ENCODE measurements at regions not wholly inside any gene's neighbourhood (a gene's known extent, or its start where the extent isn't known, plus 50 kb on each side); places are given as distances from the start of the nearest gene placed in this dataset.

DNA sequence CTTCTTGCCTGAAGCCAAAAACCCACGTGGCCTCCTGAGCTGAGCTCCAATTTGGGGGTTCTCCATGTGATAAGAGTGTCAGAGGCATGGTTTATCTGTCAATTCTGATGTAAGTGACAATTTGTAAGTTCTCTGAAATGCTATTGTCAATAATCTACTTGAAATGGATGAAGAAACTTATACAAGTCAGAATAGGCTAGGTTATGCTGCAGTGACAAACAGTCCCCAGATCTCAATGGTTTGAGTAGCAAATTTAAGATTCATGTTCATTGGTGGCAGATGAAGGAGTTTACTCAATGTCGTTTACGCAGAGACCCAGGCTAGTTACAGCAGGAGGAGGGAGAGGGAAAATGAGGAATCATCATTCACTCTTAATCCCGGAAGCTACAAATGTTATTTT lies 352.4 kb downstream of the KIF16B start:
- no peak for FAIRE-seq

DNA sequence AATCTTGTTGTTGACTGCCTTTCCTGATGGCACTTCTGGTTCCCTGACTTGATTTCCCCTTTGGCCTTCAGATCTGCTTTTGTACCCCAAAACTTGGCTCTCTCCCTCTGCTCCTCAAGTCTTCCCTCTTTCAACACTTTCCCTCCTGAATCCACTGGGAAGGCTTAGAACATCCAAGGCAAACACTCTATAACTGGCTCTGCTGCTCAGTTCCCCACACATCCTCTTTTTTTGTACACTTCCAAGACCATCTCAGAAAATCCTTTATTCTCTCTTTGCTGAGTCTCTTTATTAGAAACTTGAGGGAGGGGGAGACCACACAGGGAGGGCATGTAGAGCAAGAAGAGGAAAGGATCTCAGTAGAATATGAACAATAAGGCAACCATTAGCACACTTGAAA lies 354.1 kb downstream of the KIF16B start:
- DNase-seq (ENCODE audit: low spot score) (no peak), FAIRE-seq (no peak)

More for the DNA sequence above, 352.4 kb downstream of the KIF16B start:
- DNase-seq (ENCODE audit: low spot score), result no peak

DNA sequence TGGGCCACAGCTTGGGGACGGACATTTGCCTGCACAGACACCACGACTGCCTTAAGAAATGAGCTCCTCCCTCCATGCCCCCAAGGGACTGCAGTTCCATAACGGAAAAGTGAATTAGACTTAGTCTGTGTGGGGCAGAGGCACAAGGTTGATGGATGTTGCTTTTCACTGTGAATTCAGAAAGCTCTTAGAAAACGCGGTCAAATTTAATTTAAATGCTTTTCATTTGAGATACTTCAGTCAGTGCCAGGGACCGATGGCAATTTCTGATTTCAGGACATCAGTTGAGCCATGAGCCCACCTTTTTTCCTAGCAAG lies 356.4 kb downstream of the KIF16B start:
- FAIRE-seq (no peak), DNase-seq (ENCODE audit: low spot score) (no peak)

DNA sequence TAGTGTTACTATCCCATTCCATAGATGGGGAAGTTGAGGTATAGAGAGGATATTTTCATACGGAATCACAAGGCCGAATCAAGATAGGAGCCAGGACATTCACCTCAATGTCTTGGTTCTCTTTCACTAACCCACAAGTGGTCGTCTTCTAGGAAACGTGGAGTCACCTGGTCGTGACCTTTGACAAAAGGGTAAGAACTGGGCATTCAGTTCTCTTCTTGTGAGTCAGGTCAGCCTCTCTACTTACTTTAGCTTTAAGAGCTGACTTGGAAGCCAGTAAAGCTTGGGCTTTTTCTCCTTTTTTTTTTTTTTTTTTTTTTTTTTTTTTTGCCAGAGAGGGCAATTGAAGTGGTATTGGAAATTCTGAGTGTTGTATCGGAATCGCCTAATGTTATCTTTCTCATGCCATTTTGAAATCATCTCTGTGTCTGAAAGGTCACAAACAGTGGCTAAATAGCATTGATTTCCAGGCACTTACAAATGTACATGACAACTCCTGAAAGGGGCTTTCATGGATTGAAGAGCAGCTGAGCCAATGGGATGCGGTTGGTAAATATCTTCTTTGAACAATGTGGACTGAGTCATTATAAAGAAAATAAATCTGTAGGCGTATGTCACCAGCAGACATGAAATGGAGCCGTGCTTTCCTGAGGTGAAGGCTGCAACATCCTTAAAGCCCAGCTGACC lies 356.9 kb downstream of the KIF16B start:
- DNase-seq (ENCODE audit: low spot score) (no peak), FAIRE-seq (no peak)

DNA sequence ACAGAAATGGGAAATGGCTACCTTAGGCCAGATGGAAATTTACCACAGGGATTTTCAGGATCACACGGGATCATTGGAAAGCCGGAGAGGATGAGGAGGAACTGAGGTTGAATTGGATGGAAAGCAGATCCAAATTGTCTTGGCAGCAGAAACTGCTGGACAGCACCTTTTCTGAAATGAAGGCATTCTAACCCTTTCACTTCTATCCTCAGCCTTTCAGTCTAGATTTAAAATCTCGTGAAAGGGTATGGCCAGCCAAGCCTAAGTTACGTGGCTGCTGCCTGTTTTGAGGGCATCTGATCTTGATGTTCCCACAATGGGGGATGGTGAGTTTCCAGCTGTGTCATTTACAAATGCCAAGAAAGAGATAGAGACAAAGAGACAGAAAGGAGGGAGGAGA lies 358.2 kb downstream of the KIF16B start:
- DNase-seq (ENCODE audit: low spot score) (no peak), FAIRE-seq (no peak)

DNA sequence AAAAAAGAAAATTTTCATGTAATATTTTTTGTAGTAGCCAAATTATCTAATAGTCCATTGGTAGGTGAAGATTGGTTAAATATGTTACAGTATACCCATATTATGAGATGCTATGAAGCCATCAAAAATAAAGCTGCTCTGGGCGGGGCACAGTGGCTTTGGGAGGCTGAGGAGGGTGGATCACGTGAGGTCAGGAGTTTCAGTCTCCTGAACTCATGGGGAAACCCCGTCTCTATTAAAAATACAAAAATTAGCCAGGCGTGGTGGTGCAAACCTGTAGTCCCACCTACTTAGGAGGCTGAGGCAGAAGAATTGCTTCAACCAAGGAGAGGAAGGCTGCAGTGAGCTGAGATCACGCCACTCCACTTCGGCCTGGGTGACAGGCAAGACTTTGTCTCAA lies 360.5 kb downstream of the KIF16B start:
- DNase-seq (ENCODE audit: low spot score), result no peak
- FAIRE-seq, result no peak

DNA sequence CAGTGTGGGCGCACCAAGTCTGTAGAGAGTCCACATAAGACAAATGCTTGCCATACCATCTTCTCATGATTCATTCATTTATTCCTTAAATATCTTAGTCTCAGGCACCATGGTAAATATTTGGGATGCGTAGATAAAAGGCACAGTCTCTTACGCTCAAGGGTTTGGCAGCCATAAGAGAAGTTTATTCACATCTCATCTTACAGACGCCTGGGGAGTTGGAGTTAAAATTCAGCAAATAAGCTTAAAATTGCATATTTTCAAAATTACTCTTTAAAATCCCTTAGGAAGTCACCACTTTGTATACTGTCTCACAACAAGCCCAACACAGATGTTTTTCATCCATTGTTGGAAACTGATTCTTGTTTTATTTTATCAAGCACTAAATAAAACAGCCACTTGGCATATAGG lies 363.3 kb downstream of the KIF16B start:
- no peak for DNase-seq (ENCODE audit: low spot score)
- FAIRE-seq, result no peak

DNA sequence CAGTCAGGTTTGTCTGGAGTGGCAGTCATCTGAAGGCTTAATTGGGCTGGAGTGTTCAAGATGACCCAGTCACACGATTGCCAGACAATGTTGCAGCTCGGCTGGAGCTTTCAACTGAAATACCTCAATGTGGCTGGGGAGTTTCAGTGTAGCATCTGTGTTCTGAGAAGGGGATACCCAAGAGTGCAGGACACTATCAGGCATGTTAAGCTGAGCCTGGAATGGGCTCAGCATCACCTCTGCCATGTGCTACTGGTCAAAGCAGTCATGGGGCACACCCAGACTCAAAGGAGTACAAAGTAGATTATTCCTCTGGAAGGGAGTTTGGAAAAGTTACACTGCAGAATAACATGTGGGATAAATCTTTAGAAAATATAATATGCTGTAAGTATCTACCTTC lies 363.9 kb downstream of the KIF16B start:
- FAIRE-seq, result no peak
- no peak for DNase-seq (ENCODE audit: low spot score)

DNA sequence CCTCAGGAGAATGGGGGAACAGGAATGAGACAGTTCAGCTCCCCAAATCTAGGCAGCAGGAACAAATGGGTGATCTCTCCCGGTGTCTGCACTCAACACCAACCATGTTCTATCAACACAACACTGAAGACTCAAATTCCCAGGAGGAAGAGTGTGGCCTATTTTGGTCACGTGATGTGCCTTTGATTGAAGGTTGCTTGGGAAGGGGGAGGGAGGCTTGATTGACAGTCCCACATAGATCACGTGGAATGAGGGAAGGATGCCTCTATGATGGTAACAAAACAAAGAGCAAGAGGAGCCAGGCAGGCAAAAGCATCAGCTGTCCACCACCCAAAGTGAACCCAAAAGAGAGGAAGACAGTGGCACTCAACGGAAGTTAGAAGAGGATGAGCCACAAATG lies 364.8 kb downstream of the KIF16B start:
- no peak for DNase-seq (ENCODE audit: low spot score)
- FAIRE-seq, result no peak

DNA sequence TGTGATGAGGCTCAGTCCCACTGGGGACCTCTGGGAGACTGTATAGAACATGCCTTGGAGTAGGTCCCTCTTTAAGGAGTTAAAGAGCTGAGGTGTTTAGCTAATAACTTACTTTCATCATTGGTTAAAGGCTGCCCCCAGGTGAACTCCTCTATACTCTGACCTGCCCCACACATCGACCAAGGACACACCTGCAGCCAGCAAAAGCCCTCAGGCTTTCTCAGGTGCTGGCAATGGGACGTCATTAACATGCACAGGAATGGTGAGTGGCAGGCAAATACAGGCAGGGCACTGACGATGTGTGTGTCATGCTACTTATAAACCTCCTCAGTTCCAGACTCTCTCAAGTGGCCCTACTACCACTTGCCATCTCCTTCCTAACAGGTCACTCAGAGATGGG lies 366.4 kb downstream of the KIF16B start:
- DNase-seq (ENCODE audit: low spot score) (no peak), FAIRE-seq (no peak)

DNA sequence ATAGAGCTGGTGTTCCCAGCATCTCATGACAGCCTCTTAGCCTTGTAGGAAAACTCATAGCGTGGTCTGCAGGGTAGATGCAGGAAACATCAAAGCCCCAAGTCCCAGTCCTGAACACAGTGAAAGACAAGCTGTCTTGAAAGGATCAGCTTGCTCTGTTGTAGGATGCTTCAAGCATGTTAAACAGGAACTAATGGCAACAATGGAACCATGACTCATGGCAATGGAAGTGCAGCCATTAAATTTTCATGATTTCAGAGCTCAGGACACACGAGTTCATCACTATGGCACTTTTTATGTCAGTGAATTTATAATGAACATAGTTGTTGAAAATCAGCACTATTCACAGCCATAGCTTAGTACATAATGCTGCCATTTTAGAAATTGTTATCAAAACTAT lies 367.7 kb downstream of the KIF16B start:
- DNase-seq (ENCODE audit: low spot score) (peak; percentile 13), FAIRE-seq (no peak)

DNA sequence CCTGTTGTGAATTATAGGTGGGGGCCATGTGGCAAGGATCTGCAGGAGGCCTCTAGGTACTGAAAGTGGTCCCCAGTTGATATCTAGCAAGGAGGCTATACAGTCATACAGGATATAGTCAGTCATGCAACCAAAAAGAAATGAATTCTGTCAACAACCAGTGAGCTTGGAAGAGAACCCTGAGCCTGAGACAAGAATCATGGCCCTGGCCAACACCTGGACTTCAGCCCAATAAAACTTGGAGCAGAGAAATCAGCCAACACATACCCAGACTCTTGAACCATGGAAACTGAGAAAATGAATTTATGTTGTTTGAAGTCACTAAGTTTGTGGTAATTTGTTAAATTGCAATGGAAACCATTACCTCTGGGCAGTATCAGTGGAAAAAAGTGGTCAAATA lies 370.2 kb downstream of the KIF16B start:
- DNase-seq (ENCODE audit: low spot score) (no peak), FAIRE-seq (no peak)

DNA sequence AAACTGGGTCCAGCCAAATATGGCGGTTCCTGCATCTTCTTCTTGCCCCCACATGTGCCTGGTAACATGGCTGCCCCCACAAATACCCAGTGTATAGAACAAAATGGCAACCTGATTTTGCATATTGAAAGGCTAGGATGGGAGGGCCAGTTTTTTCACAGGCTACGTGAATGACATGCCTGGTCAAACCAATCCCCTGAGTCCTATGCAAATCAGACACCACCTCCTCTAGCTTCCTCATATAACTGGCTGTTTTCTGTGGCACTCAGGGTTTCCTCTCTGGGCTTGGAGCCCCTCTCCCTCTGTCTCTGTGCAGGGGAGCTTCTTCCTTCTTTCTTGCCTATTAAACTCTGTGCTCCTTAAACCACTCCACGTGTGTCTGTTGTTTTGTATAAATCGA lies 372.1 kb downstream of the KIF16B start:
- FAIRE-seq (no peak), DNase-seq (ENCODE audit: low spot score) (no peak)

DNA sequence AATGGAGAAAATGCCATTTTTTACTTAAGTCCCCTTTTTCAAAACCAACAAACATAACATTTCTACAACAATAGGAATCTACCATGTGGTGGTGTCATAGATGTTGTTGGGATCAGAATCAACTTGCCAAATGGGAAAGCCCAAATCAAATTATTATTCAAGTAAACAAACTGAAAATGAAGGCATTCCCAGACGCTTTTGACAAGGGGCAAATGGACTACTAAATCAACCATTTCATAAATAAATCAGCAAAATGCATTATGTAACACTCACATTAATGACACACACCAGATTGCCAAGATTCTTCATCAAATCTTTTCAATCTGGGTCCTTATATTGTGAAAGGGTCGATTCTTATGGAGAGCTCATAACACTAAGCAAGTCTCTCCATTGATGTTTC lies 375.6 kb downstream of the KIF16B start:
- DNase-seq (ENCODE audit: low spot score) (no peak), FAIRE-seq (no peak)

DNA sequence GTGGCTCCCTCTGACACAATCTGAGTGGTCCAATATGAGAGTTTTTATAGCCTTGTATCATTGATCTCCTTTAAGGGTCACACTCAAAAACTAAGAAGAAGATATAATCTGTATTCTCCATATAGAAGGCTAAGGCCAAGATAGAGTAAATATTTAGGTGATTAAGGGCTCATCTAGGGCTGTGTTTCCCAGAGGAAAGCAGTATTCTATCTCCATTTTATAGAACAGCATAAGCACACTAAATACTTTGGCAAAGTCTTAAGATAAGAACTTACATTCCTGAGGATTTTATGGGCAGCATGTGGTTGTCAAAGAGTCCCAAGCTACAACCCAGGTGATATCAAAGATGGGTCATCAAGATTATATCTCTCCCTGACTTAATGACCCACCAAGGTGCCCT lies 377.6 kb downstream of the KIF16B start:
- FAIRE-seq (no peak), DNase-seq (ENCODE audit: low spot score) (no peak)

DNA sequence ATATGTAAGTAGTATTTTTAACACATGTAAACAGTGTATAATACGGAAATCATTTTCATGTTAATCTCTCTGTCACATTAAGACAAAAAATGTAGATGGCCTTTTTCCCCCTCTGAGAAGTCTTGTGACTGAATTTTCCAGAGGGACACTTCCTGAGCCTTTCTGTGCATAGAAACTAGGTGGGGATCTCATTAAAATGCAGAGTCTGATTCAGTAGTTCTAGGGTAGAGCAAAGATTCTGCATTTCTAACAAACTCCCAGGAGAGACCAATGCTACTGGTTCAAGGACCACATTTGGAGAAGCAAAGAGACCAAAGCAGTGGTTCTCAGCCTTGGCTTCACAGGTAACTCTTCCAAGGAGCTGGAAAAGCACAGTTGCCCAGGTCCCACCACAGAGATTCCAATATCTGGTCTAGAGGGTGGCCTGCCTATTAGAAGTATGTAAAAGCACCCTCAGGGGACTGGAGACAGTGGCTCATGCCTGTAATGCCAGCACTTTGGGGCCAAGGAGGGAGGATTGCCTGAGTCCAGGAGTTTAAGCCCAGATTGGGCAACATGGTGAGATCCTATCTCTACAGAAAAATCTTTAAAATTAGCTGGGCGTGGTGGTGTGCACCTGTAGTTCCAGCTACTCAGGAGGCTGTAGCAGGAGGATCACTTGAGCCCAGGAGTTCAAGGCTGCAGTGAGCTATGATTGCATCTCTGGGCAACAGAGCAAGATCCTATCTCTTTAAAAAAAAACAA lies 378.5 kb downstream of the KIF16B start:
- DNase-seq (ENCODE audit: low spot score) (no peak), FAIRE-seq (no peak)

DNA sequence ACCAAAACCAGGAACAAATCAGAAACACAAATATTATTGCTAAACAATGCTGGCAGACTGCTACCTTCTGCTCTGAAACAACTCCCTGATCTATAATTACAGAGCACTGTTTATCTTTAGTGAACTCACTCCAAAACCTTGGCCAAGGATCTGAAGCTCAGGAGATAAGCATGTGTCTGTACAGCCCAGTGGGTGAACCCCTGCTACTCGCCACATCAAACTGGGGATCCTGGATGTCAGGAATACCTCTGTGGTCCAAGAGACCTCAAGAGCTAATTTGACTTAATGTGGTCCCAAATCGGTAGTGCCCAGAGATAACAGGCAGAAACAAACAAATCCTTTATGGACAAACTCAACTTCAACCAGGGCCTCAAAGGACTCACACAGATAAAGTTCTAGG lies 381.8 kb downstream of the KIF16B start:
- DNase-seq (ENCODE audit: low spot score) (no peak), FAIRE-seq (no peak)

DNA sequence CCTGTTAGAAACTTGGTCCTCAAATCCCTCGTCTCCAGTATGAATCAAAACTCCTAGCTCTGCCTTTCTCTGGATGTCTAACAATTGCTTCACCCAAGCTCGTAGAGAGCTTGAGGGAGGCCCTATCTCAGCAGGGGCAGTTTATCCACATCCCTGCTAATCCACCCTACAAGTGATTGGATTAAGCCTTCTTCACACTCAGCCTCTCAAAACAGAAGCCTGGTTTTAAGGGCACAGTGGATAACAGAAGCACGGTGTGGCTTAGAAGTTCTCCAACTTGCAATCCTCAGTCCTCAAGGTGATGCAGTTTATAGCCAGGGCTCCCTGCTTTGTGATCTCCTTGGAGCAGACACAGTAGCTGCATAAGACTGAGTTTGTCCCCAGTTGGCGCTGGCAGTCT lies 383.9 kb downstream of the KIF16B start:
- FAIRE-seq (no peak), DNase-seq (ENCODE audit: low spot score) (no peak)

DNA sequence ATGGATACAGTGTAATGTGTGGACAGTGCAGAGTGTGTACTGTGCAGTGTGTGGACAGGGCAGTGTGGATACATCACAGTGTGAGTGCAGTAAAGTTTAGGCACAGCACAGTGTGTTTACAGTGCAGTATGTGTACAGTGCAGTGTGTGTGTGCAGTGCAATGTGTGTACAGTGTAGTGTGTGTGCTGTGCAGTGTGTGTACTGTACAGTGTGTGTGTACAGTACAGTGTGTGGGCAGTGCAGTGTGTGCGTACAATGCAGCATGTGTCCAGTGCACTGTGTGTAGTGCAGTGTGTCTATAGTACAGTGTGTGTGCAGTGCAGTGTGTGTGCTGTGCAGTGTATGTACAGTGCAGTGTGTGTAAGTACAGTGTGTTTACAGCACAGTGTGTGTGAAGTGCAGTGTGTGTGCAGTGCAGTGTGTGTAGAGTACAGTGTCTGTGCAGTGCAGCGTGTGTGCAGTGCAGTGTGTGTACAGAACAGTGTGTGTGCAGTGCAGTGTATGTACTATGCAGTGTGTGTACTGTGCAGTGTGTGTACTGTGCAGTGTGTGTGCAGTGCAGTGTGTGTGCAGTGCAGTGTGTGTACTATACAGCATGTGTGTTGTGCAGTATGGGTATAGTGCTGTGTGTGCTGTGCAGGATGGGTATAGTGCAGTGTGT lies 385.2 kb downstream of the KIF16B start:
- peak; percentile 98 for FAIRE-seq

DNA sequence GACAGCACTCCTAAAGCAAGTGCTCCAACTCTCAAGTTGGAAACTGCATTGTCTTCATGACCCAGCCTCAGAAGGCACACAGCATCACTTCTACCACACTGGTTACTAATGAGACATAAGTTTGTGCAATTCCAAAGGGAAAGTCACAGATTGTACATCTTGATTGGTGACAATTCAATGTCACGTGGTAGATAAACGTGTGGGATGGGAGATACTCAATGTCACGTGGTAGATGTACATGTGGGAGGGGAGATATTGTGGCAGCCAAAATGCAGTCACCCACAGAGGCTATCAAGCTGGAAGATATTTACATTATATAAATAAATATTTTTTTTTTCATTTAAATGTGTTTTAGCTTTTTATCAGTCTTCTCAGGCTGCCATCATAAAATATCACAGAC lies 393.3 kb downstream of the KIF16B start:
- DNase-seq (ENCODE audit: low spot score) (no peak), FAIRE-seq (no peak)

More for the DNA sequence above, 385.2 kb downstream of the KIF16B start:
- DNase-seq (ENCODE audit: low spot score), result no peak

DNA sequence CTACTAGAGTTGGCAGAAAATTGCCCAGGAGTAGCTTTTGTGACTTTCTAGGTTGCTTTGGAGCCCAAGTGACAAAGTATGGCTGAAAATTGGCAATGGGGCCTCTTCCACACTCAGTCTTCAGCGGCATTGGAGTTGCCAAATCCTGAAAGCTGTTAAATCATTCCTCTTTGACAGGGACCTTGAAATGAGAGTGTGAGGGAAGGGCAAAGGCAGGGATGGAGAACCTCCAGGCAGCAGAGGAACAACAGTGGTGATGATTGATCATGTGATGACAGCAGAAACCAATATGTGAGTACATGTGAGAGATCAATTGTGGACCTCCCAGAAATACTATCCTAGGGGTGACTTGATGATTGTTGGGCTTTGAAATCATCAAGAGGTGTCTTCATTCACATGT lies 393.9 kb downstream of the KIF16B start:
- FAIRE-seq (no peak), DNase-seq (ENCODE audit: low spot score) (no peak)

DNA sequence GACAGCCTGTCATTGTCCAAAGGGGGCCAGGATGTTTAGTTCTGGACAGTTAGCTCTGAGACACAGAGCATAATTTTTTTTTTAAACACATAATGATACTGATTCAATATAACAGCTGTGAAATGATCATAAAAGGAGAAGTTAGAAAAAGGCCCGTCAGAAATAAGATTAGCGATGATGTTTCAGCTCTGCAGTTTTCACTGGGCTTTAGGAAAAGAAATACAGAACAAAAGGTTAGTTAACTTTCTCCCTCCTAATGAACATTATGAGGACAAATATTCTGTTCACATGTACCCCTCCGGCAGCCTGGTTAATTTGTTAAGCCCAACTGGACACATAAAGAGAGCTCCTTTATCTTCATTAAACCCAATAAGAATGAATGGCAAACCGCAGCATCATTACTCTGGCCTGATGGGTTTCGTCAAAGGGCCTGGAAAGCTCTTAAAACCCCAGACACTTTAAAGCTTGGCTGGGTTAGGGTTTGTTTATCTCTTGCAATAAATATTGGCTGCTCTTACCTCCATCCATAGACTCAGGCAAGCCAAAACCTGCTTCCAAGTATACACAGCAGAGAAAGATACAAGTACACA lies 394.6 kb downstream of the KIF16B start:
- FAIRE-seq (no peak), DNase-seq (ENCODE audit: low spot score) (no peak)

All from urothelium cell line (cell line).